ENCODE measurements at regions not wholly inside any gene's neighbourhood (a gene's known extent, or its start where the extent isn't known, plus 50 kb on each side); places are given as distances from the start of the nearest gene placed in this dataset.

- H3K4me3 Mint-ChIP-seq: no peak overlapping the region
- no peak overlapping the region for H3K56ac ChIP-seq (ENCODE audit: insufficient read length, low read depth, low read length)
- no CpG with 5 or more reads among the region's 1 CpG for WGBS (ENCODE audit: extremely low coverage, insufficient read length, low lambda C conversion rate)
Observed at GRCh38 chr13:59547950-59548349, 615.8 kb downstream of the DIAPH3 start.

More at GRCh38 chr13:59547950-59548349, 615.8 kb downstream of the DIAPH3 start:
- Histone ChIP-seq H2BK5ac (ENCODE audit: insufficient read length, low read length) (no peak overlapping the region), H3K79me2 (ENCODE audit: insufficient read depth, low read length) (no peaks in the 10 kb centered on the region), H4K91ac (ENCODE audit: insufficient read length, low read depth, low read length) (no peak overlapping the region), H3K4me1 (ENCODE audit: insufficient read depth, low read length) (peaks cover 10% of the 10 kb centered on the region), H3K27ac (ENCODE audit: insufficient read length, low read depth, low read length) (no peak overlapping the region), H3K4me2 (ENCODE audit: insufficient read depth, insufficient read length, low read length) (no peak overlapping the region), H2BK12ac (ENCODE audit: insufficient read length, low read depth, low read length) (no peak overlapping the region), H4K20me1 (ENCODE audit: control insufficient read depth, insufficient read depth, insufficient read length) (no peaks in the 10 kb centered on the region), H3K18ac (ENCODE audit: insufficient read length, low read depth, low read length) (no peak overlapping the region), H2BK120ac (ENCODE audit: low read depth, low read length, poor library complexity, severe bottlenecking) (no peak overlapping the region), H3K23ac (ENCODE audit: insufficient read length, low read depth, low read length) (no peak overlapping the region), H3K27me3 (ENCODE audit: insufficient read depth, low read length) (no peaks in the 10 kb centered on the region), H3K9me3 (ENCODE audit: control insufficient read depth, low read depth, low read length) (no peaks in the 10 kb centered on the region), H4K5ac (ENCODE audit: insufficient read length, low read depth, low read length) (no peak overlapping the region), H2BK20ac (ENCODE audit: low read depth, low read length, poor library complexity, severe bottlenecking) (no peak overlapping the region), H3K9ac (ENCODE audit: extremely low read depth, insufficient read length, low read length) (no peak overlapping the region), H3K79me1 (ENCODE audit: insufficient read depth, low read depth, low read length, poor library complexity, severe bottlenecking) (no peaks in the 10 kb centered on the region), H3K23me2 (ENCODE audit: insufficient read length, low read depth, low read length, poor library complexity, severe bottlenecking) (no peaks in the 10 kb centered on the region), H4K8ac (replicated peaks; ENCODE audit: insufficient read length, low read depth, low read length) (no peak overlapping the region), H2AFZ (ENCODE audit: low read length) (no peak overlapping the region), H3K4ac (ENCODE audit: low read depth, low read length) (no peak overlapping the region), H3T11ph (ENCODE audit: low read length) (no peak overlapping the region), H2AK5ac (ENCODE audit: insufficient read length, low read length) (no peak overlapping the region), H2BK15ac (ENCODE audit: low read depth, low read length) (no peak overlapping the region), H3K14ac (ENCODE audit: insufficient read depth, low read length) (no peak overlapping the region)
- TF ChIP-seq CTCF (conservative IDR thresholded peaks at IDR 0.05): peak; percentile 35; the same call in 2 of the 3 replicates
- Mint-ChIP-seq H3K27me3 (ENCODE audit: low read depth) (no peaks in the 10 kb centered on the region), H3K27ac (peak overlapping the region in 1 of 3 experiments; percentile 47; a peak in 1 of 7 replicates), H3K9me3 (peaks cover 12 to 18% of the 10 kb centered on the region in 2 experiments), H3K36me3 (ENCODE audit: insufficient read depth in 1 of 3, low read depth in 3 of 3) (peaks cover 0 to 17% (median 2%) of the 10 kb centered on the region in 3 experiments; a peak in 6 of 7 replicates), H3K4me1 (peaks cover 7 to 12% of the 10 kb centered on the region in 2 experiments)
- no peak for DNase-seq
